GM21528 (cell line): ENCODE measurements at regions not wholly inside any gene's neighbourhood (a gene's known extent, or its start where the extent isn't known, plus 50 kb on each side); places are given as distances from the start of the nearest gene placed in this dataset.
"Not testable (repeated sequence)": the region's sequence is repeated elsewhere in the genome, so short reads cannot be mapped to it uniquely, and the experiment has no call there.

Experiments
- ATAC-seq: cut with Tn5 transposase; IDR thresholded peaks from one replicate; pipeline ENCODE4 v1.9.1; 2021; ENCODE audit warnings: mild to moderate bottlenecking, moderate library complexity; ENCODE audit not compliant: unreplicated experiment, low FRiP score

DNA sequence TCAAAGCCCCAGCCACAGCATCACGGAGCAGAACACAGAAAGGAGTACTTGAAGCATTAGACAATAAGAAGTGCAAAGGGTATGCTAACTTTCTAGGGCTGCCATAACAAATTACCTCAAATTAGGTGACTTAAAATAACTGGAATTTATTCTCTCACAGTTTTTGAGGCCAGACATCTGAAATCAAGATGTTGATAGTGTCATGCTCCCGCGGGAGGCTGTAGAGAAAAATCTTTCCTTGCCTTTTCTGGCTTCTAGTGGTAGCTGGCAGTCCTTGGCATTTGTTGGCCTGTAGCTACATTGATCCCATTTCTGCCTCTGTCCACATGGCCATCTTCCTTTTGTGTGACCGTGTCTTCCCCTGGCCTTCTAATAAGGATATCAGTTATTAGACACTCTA lies 51.9 kb upstream of the SPDL1 start:
- ATAC-seq = no peak

DNA sequence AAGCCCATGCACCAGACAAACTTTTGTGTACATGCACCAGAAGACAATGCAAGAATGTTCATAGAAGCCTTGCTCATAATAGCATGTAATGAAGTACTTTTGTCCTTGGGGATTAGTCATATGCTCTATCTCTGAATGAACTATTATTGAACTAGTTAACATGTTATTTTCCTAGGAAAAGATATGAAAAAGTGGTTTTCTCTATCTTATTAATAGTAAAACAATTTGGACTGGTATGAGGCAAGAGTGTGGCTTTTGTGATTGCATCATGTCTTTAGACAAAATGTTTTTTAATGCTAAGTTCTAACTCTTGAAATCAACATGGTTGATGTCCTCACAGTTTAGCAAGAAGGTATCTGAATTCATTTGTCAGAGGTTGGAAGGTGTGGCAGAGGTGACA lies 55.7 kb upstream of the SPDL1 start:
- no peak for ATAC-seq

DNA sequence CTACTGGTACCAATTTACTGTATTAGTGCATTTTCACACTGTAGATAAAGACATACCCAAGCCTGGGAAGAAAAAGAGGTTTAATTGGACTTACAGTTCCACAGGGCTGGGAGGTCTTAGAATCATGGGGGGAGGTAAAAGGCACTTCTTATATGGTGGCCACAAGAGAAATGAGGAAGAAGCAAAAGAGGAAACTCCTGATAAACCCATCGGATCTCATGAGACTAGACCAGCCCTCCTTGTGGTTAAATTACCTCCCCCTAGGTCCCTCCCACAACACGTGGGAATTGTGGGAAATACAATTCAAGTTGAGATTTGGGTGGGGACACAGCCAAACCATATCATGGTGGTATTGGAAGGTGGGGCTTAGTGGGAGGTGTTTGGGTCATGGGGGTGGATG lies 56.5 kb upstream of the SPDL1 start:
- no peak for ATAC-seq

GRCh38 chr5:169522851-169523250 lies 60.7 kb upstream of the SPDL1 start:
- no peak for ATAC-seq

DNA sequence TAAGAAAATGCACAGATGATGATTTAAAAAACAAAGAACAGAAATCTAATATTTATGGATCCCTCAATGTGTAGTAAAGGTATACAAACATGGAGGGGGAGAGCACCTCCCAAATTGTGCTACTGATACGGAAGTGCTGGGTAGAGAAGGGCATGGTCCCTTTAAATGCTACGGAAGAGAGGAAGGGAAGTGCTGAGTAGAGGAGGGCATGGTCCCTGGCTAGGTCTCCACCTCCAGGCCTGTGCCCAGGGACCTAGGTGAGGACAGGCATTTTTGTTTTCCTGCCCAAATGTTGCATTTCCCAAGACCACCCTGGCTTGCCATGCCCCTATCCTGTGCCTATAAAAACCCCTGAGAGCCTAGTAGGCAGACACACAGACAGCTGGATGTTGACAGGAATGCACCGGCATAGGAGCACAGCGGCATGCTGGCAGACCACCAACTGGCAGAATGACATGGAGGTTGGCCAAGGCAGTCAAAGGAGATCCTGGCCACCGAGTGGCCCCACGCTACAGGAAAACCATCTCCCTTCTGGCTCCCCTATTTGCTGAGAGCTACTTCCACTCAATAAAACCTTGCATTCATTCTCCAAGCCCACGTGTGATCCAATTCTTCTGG lies 62.1 kb upstream of the SPDL1 start:
- ATAC-seq = no peak

- no peak for ATAC-seq
These were observed 64.2 kb upstream of the SPDL1 start for GRCh38 chr5:169519358-169519757.

DNA sequence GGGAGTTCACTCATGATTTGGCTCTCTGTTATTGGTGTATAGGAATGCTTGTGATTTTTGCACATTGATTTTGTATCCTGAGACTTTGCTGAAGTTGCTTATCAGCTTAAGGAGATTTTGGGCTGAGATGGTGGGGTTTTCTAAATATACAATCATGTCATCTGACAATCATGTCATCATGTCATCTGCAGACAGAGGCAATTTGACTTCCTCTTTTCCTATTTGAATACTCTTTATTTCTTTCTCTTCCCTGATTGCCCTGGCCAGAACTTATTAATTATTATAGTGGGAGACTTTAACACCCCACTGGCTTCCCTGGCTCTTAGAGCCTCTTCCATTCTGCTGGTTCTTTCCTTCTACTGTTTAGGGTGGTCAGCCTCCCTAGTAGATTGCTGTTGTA lies 64.8 kb upstream of the SPDL1 start:
- ATAC-seq = not testable (repeated sequence)

GRCh38 chr5:169512385-169512784 lies 71.2 kb upstream of the SPDL1 start:
- no peak for ATAC-seq

DNA sequence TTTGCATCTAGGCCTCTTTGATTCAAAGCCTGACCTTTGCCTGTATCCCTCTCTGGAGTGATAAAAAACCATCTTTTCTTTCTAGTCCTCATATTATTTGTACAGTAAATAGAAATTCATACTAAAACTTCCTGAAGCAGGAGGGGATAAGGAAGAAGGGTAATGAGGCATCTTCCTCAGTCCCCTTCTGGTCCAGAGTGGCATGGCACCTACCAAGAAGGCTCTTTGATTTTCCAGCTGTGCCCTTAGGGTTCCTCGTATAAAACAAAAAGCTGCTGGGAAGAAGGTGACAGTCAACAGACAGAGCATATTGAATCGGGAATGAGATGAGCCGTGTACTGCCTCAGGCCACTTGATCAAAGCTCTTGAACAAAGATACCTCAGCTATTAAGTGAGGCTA lies 71.9 kb upstream of the SPDL1 start:
- ATAC-seq = no peak

- no peak for ATAC-seq
These were observed 76.5 kb upstream of the SPDL1 start for GRCh38 chr5:169507051-169507450.

DNA sequence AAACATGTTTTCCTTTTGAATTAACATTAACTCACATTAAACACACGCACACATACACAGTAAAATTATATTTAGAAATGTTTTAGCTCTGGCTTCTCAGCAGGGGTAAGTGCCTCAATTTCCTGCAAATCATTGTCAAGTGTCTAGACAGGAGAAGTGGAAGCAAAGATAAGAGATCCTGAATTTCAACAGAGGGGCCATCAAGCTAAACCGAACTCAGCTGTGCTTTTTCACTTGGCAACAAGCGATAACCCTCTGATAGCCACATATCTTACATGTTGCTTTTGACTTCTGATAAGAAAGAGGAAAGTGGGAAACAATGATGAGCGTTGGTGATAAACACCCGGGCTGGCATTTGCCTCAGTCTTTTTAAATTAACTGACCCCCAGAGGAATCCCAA lies 79.7 kb upstream of the SPDL1 start:
- no peak for ATAC-seq

GRCh38 chr5:169499990-169500505 lies 83.5 kb upstream of the SPDL1 start:
- no peak for ATAC-seq

DNA sequence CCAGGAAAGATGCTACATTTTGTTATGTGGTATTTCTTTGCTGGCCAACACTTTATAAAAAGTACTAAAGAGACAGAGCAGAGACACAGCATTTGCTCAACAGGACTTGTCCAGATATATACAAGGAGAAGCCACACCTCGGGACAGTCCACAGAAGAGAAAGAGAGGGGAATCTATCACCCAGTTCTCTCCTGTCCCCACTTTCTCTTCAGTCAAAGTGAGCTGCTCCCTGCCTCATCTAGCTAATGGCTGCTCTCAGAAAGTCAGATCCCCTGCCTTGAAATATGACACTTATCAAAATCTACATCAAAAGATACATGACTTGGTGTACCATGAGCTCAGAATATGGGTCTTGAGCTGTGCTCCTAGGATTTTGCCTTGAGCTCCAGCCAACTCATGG lies 86.7 kb upstream of the SPDL1 start:
- no peak for ATAC-seq

DNA sequence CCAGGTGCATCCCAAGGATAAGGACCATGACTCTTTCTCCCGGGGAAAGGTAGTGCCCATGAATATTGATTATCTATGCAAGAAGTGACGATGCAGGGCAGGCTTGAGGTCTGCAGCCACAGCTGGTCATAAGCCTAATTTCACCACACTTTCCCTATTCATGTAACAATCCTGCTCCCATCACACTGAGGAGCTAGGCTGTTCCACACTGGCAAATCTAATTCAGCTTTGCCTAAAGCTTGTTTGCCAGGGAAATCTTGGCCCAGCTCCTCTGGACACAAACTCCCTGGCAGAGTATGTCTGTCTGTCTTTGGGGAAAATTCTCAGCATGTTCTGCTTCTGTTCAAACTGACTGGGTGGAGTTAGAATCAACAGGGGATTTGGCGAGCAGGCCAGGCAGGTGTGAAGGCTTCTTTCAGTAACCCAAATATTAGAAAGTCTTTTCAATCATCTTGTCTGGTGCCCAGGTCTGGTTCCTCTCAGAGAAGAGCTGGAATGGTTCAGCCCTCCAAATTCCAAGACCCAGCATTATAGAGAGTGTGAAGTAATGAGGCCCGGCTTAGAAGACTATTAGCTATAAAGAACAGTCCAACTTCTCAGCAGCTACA lies 88.5 kb upstream of the SPDL1 start:
- no peak for ATAC-seq

DNA sequence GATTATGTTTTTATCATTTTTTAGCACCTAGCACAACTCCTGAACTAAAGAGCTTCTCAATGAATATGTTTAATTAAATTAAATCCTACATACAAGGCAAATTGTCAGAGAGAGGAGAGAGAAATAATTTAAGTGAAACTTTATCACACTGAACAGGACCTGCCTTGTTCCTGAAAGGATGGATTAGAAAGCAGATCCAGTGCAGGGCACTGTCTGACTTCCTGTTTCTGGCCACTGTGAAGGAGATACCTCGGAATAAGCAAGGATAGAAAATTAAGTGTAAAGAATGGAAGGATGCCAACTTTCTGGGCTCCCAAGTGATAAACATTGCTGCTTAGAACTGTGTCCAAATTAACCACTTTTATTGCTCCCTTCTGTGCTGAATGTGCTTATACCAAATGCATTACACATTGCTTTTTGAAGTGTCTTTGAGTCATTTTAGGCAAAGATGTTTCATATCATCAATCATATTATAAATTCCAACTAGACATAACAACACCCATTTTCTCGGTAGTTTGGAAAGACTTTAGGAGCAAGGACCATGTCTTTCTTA lies 89.1 kb upstream of the SPDL1 start:
- ATAC-seq = no peak

GRCh38 chr5:169474226-169474625 lies 109.3 kb upstream of the SPDL1 start:
- no peak for ATAC-seq

DNA sequence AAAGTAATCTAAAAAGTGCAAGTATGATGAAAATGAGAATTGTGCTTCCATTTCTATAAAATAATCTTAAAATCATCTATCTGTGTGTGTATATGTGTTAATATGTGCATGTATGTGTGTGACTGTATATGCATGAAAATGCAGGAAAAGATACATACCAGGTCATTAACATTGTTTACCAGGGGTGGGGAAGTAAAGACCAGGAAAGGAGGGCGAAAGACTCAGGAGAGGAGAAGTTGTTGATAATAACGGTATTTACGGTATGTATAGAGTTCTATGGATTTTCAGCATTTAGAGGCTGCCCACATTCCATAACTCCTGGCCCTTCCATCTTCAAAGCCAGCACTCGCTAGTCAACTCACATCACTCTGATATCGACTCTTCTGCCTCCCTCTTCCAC lies 111.0 kb upstream of the SPDL1 start:
- no peak for ATAC-seq

GRCh38 chr5:169471021-169471420 lies 112.6 kb upstream of the SPDL1 start:
- ATAC-seq = no peak

DNA sequence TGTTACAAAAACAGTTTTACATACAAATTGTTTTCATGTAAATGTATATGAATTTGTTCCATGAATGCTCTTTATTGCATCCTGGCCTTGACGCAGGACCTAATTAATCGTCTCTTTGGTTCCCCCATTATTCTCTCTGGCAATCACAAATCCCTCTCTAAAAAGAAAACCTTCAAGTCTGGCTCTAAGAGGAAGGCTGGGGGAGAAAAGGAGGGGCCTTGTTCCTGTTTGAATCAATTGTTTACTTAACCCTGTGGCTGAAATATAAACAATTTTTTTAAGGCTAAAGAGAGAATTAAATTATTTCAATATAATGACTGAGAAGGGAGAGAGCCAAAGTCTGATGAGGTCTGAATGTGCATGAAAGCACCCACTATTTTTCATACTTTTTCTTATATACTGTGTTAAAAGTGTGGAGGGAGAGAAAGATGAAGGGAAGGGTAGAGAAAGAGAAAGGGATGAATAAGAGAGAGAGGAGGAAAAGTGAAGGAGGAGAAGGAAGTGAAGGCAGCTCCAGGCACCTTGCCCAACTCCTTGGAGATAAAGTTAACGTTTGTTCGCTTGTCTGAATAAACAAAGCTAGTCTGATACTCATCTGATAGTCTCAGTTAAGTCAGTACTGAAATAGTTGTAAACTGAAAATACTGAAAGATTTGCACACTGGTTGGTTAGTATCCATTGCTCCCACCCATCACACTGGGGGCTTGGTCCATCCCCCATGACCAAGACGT lies 116.4 kb upstream of the SPDL1 start:
- ATAC-seq = no peak

DNA sequence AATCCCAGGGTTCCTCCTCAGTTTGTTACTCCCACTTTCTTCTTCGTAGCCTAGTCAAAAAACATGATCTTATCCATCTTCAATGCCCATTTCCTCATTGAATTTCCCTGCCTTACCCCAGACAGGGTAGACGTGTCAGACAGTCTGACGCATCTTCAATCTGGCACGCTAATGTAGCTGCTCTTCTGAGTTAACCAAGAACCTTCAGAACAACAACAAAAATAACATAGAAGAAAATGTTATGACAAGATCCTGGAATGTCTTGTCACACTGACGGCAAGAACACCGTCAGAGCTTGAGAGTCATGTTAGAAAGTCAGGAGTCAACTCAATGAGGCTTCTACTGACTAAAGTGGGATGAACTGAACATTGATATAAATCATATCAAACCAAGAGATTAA lies 122.7 kb upstream of the SPDL1 start:
- ATAC-seq = no peak

- no peak for ATAC-seq
These were observed 123.5 kb upstream of the SPDL1 start for GRCh38 chr5:169460123-169460522.

DNA sequence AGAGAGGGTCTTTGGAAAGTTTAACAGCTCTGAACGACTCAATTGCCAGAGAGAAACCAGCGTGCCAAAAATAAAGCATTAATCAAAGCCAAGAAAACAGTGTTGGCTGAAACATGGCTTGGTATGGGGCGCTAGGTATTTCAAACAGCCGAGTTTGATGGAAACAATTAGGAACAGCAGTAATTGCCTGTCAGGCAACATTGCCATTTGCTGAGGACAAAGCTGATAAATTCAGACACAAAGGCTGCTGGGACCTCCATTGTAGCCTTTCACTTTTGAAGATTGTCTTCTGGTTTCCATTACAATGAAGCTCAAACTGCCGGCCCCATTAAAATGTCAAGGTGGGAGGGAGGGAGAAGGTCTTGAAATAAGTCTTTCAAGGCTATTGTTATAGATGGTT lies 125.4 kb upstream of the SPDL1 start:
- ATAC-seq = no peak
